Calu3 (cell line): ENCODE measurements at regions not wholly inside any gene's neighbourhood (a gene's known extent, or its start where the extent isn't known, plus 50 kb on each side); places are given as distances from the start of the nearest gene placed in this dataset.

ENCODE experiments used
- BruUV-seq: library from RNA; stranded (reverse); fragments of 400-500 nt; replicated peaks from 2 replicates; lab custom pipeline; 2021; lab: Mats Ljungman, UMichigan
- CTCF ChIA-PET: fragments of 300-600 bp; sonication (Branson Sonifier 250); formaldehyde crosslinking; loops from one replicate; lab custom pipeline; 2022; ENCODE audit warnings: antibody characterized with exemption; lab: Charles Lee
- DNase-seq: peaks from one replicate; pipeline ENCODE4 v3.0.0; 2022
- H3K27ac Mint-ChIP-seq: one replicate; pipeline ENCODE4 v1.8.0; 2022; ENCODE audit warnings: mixed read lengths; ENCODE audit not compliant: unreplicated experiment
- H3K27me3 Mint-ChIP-seq: one replicate; pipeline ENCODE4 v1.8.0; 2022; ENCODE audit warnings: mixed read lengths; ENCODE audit not compliant: unreplicated experiment
- H3K36me3 Mint-ChIP-seq: one replicate; pipeline ENCODE4 v1.8.0; 2022; ENCODE audit warnings: mild to moderate bottlenecking, moderate library complexity, mixed read lengths; ENCODE audit not compliant: insufficient read depth, unreplicated experiment
- H3K4me1 Mint-ChIP-seq: one replicate; pipeline ENCODE4 v1.8.0; 2022; ENCODE audit warnings: mild to moderate bottlenecking, low read depth, mixed read lengths; ENCODE audit not compliant: unreplicated experiment
- H3K4me3 Mint-ChIP-seq: one replicate; pipeline ENCODE4 v1.8.0; 2022; ENCODE audit warnings: mild to moderate bottlenecking, low read depth, moderate library complexity, mixed read lengths; ENCODE audit not compliant: unreplicated experiment
- H3K9me3 Mint-ChIP-seq: one replicate; pipeline ENCODE4 v1.8.0; 2022; ENCODE audit warnings: low read depth, mixed read lengths; ENCODE audit not compliant: unreplicated experiment
- intact Hi-C: fragments of 100-400 bp; cut with micrococcal nuclease; formaldehyde crosslinking; loops from one replicate; pipeline ENCODE4 v1.10.0; 2022; ENCODE audit not compliant: unreplicated experiment
- TF ChIP-seq, protein P1 (sequence below): fragments of 200-600 bp; IDR thresholded peaks from one replicate; pipeline ENCODE4 v1.8.0; 2022; ENCODE audit warnings: antibody characterized with exemption; ENCODE audit not compliant: unreplicated experiment

- TF ChIP-seq, protein P1, sequence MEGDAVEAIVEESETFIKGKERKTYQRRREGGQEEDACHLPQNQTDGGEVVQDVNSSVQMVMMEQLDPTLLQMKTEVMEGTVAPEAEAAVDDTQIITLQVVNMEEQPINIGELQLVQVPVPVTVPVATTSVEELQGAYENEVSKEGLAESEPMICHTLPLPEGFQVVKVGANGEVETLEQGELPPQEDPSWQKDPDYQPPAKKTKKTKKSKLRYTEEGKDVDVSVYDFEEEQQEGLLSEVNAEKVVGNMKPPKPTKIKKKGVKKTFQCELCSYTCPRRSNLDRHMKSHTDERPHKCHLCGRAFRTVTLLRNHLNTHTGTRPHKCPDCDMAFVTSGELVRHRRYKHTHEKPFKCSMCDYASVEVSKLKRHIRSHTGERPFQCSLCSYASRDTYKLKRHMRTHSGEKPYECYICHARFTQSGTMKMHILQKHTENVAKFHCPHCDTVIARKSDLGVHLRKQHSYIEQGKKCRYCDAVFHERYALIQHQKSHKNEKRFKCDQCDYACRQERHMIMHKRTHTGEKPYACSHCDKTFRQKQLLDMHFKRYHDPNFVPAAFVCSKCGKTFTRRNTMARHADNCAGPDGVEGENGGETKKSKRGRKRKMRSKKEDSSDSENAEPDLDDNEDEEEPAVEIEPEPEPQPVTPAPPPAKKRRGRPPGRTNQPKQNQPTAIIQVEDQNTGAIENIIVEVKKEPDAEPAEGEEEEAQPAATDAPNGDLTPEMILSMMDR = no peak
- peaks cover 18% of the 10 kb centered on the region for H3K4me1 Mint-ChIP-seq
- no peak for DNase-seq
- H3K27ac Mint-ChIP-seq = no peak overlapping the region
- intact Hi-C loops = loop anchor here (10.0 kb wide), 1 partner anchor 342 kb away; no protein-coding TSS in a partner anchor
- H3K36me3 Mint-ChIP-seq = no peaks in the 10 kb centered on the region
- no peaks in the 10 kb centered on the region for H3K27me3 Mint-ChIP-seq
- no peak overlapping the region for H3K4me3 Mint-ChIP-seq
- BruUV-seq = no TSS peak
- no peaks in the 10 kb centered on the region for H3K9me3 Mint-ChIP-seq
- CTCF ChIA-PET = interaction anchor here (1.2 kb wide), 1 partner anchor 14 kb away, joined by 3 read pairs; no protein-coding TSS in a partner anchor
Observed at GRCh38 chr10:28783087-28783486, 105.8 kb downstream of the BAMBI start.

DNA sequence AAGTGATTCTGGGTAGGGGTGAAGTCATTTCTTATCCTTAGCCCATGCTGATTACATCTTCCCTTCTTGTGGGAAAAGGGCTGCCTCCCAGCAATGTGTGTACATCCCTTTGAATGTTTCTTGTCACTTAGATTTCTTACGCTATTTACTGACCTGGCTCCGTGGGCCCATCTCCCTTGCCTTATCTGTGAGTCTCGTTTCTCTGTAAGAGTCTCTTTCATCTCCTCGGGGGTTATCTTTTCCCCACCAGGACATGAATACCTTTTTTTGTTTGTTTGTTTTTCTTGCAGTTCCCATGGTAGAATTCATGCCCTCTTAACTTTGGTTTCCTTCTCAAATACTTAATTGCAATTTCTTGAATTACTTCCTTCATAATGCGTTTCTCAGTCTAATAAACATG, 107.7 kb downstream of the BAMBI start:
- no peaks in the 10 kb centered on the region for H3K36me3 Mint-ChIP-seq
- H3K4me3 Mint-ChIP-seq = no peak overlapping the region
- H3K27ac Mint-ChIP-seq = no peak overlapping the region
- H3K4me1 Mint-ChIP-seq = peaks cover 37% of the 10 kb centered on the region
- CTCF ChIA-PET = no interaction called here
- TF ChIP-seq, protein P1 = no peak
- H3K27me3 Mint-ChIP-seq = no peaks in the 10 kb centered on the region
- intact Hi-C loops = loop anchor here (10.0 kb wide), 1 partner anchor 340 kb away; no protein-coding TSS in a partner anchor
- no peaks in the 10 kb centered on the region for H3K9me3 Mint-ChIP-seq
- BruUV-seq = no TSS peak
- no peak for DNase-seq

DNA sequence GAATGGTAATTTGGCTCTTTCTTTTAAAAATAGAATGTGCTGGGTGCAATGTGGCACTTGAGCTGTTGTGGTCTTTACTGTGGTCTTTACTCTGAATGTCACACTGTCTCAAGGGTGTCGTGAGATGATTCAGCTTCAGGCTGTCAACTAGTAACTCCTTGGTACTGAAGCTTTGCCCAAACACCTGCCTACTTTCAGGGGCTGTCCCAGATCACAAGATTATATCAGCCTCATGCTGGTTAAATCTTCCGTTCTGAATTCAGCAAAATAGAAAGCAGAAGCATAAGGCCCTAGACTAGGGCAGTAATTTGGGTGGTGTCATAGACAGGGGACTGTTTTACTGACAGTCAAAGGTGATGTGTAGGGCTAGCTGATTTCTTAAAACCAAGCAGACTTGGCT, 110.9 kb downstream of the BAMBI start:
- intact Hi-C loops = loop anchor here (10.0 kb wide), 1 partner anchor 337 kb away; no protein-coding TSS in a partner anchor
- no TSS peak for BruUV-seq
- Mint-ChIP-seq H3K27me3 (no peaks in the 10 kb centered on the region), H3K9me3 (no peaks in the 10 kb centered on the region), H3K4me3 (no peak overlapping the region), H3K4me1 (peaks cover 37% of the 10 kb centered on the region), H3K27ac (no peak overlapping the region), H3K36me3 (no peaks in the 10 kb centered on the region)
- no peak for DNase-seq
- CTCF ChIA-PET = no interaction called here
- TF ChIP-seq, protein P1 = no peak

GRCh38 chr10:28788762-28789161, 111.4 kb downstream of the BAMBI start:
- TF ChIP-seq, protein P1 = no peak
- no peaks in the 10 kb centered on the region for H3K27me3 Mint-ChIP-seq
- peak overlapping the region; percentile 28 for H3K27ac Mint-ChIP-seq
- BruUV-seq = no TSS peak
- no peak overlapping the region for H3K4me3 Mint-ChIP-seq
- no peak for DNase-seq
- CTCF ChIA-PET = no interaction called here
- no peaks in the 10 kb centered on the region for H3K36me3 Mint-ChIP-seq
- peaks cover 39% of the 10 kb centered on the region for H3K4me1 Mint-ChIP-seq
- no peaks in the 10 kb centered on the region for H3K9me3 Mint-ChIP-seq
- intact Hi-C loops = loop anchor here (10.0 kb wide), 1 partner anchor 336 kb away; no protein-coding TSS in a partner anchor
